Neuronal stem cell (in vitro differentiated cells): ENCODE measurements at regions not wholly inside any gene's neighbourhood (a gene's known extent, or its start where the extent isn't known, plus 50 kb on each side); places are given as distances from the start of the nearest gene placed in this dataset.

Experiments
- DNase-seq: peaks from one replicate; pipeline ENCODE4 v3.0.0-alpha.2; 2013; ENCODE audit warnings: low spot score
- H2AFZ ChIP-seq: one replicate; pipeline ENCODE4 v1.6.1; 2013; ENCODE audit warnings: mild to moderate bottlenecking, low read length, inconsistent platforms
- H2AK5ac ChIP-seq: 2 replicates; pipeline ENCODE4 v1.6.1; 2013; ENCODE audit warnings: low read depth, mild to moderate bottlenecking, inconsistent platforms, low read length, moderate library complexity, mixed read lengths
- H2BK120ac ChIP-seq: 2 replicates; pipeline ENCODE4 v1.6.1; 2013; ENCODE audit warnings: low read depth, mild to moderate bottlenecking, inconsistent platforms, low read length, moderate library complexity, mixed read lengths
- H2BK12ac ChIP-seq: one replicate; pipeline ENCODE4 v1.6.1; 2013; ENCODE audit warnings: low read length, inconsistent platforms
- H2BK15ac ChIP-seq: 2 replicates; pipeline ENCODE4 v1.6.1; 2013; ENCODE audit warnings: mild to moderate bottlenecking, low read length, inconsistent platforms, mixed read lengths
- H2BK5ac ChIP-seq: one replicate; pipeline ENCODE4 v1.6.1; 2013; ENCODE audit warnings: inconsistent platforms, mild to moderate bottlenecking, low read length, moderate library complexity
- H3K14ac ChIP-seq: one replicate; pipeline ENCODE4 v1.6.1; 2013; ENCODE audit warnings: low read length, inconsistent platforms
- H3K18ac ChIP-seq: 2 replicates; pipeline ENCODE4 v1.6.1; 2013; ENCODE audit warnings: low read length, inconsistent platforms
- H3K23ac ChIP-seq: 2 replicates; pipeline ENCODE4 v1.6.1; 2013; ENCODE audit warnings: low read depth, mild to moderate bottlenecking, mixed read lengths, low read length, inconsistent platforms; ENCODE audit not compliant: poor library complexity
- H3K27ac ChIP-seq: replicated peaks from 3 replicates; pipeline ENCODE4 v1.5.1; 2013; ENCODE audit warnings: low read length, inconsistent platforms
- H3K27me3 ChIP-seq, 3 experiments: 2 replicates each; pipeline ENCODE4 v1.6.1; 2013; ENCODE audit warnings: low read length in 3 of 3, mild to moderate bottlenecking in 2 of 3, inconsistent platforms in 1 of 3, low read depth in 1 of 3, mixed read lengths in 1 of 3, moderate library complexity in 1 of 3; ENCODE audit not compliant: control insufficient read depth in 3 of 3, insufficient read depth in 3 of 3
- H3K36me3 ChIP-seq, 2 donors: replicated peaks in 1 of 2; 2 replicates each; pipeline ENCODE4 v1.6.1; 2013; ENCODE audit warnings: low read length in 2 of 2; ENCODE audit not compliant: control insufficient read depth in 2 of 2, insufficient read depth in 2 of 2
- H3K4ac ChIP-seq: 2 replicates; pipeline ENCODE4 v1.6.1; 2013; ENCODE audit warnings: inconsistent platforms, mild to moderate bottlenecking, low read length, moderate library complexity
- H3K4me1 ChIP-seq, 2 donors: 1 replicate in 1 of 2; 2 replicates in 1 of 2; pipeline ENCODE4 v1.6.1; 2013; ENCODE audit warnings: low read length in 2 of 2, low read depth in 1 of 2; ENCODE audit not compliant: control insufficient read depth in 2 of 2, insufficient read depth in 1 of 2
- H3K4me2 ChIP-seq: one replicate; pipeline ENCODE4 v1.6.1; 2013; ENCODE audit warnings: mild to moderate bottlenecking, low read length, inconsistent platforms; ENCODE audit not compliant: insufficient read depth, poor library complexity, severe bottlenecking
- H3K4me3 ChIP-seq, 2 donors: 2 replicates each; pipeline ENCODE4 v1.5.1; 2013; ENCODE audit warnings: low read length in 2 of 2, mild to moderate bottlenecking in 2 of 2, inconsistent platforms in 1 of 2, moderate library complexity in 1 of 2
- H3K79me1 ChIP-seq: one replicate; pipeline ENCODE4 v1.6.1; 2013; ENCODE audit warnings: low read depth, mild to moderate bottlenecking, inconsistent platforms, low read length, moderate library complexity
- H3K9ac ChIP-seq: one replicate; pipeline ENCODE4 v1.6.1; 2013; ENCODE audit warnings: mild to moderate bottlenecking, low read depth, low read length, inconsistent platforms; ENCODE audit not compliant: poor library complexity
- H3K9me3 ChIP-seq, 2 donors: replicated peaks in 1 of 2; 2 replicates each; pipeline versions ENCODE3 to v1.6.1; 2013; ENCODE audit warnings: low read length in 2 of 2, mild to moderate bottlenecking in 2 of 2, inconsistent platforms in 1 of 2, low read depth in 1 of 2, mixed read lengths in 1 of 2, moderate library complexity in 1 of 2; ENCODE audit not compliant: control insufficient read depth in 2 of 2, insufficient read depth in 1 of 2
- H4K8ac ChIP-seq: one replicate; pipeline ENCODE4 v1.6.1; 2013; ENCODE audit warnings: low read depth, mild to moderate bottlenecking, inconsistent platforms, low read length, moderate library complexity
- H4K91ac ChIP-seq: one replicate; pipeline ENCODE4 v1.6.1; 2013; ENCODE audit warnings: low read length, low read depth, mild to moderate bottlenecking, inconsistent platforms; ENCODE audit not compliant: poor library complexity
- WGBS, 2 donors: extraction: QIAGEN DNeasy Blood & Tissue Kit; methylation state at CpG; one replicate each; pipeline ENCODE4 v1.1.7; 2013; ENCODE audit warnings: missing lambda C conversion rate in 2 of 2, mixed read lengths in 1 of 2; ENCODE audit not compliant: insufficient read length in 2 of 2, insufficient replicate concordance in 1 of 2; ENCODE audit errors: extremely low coverage in 2 of 2; 5-methylcytosine and 5-hydroxymethylcytosine counted together

DNA sequence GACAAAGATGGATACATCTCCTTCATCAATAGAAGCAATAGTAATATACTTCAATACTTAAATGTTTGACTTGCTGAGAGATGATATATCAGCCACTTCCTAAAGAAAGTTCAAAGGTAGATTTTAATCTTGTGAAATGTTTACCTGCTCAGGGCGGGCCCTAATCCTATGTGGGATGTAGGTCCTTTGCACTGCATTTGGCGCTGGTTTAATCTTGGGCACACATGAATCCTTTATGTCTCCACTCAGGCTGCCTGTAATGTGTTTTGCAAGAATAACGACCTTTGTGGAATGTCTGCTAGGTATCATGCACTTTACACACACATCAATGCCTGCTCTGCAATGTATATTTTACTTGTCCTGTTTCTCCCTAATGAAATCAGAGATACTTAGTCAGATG, 368.7 kb downstream of the GBA3 start:
- H2AK5ac ChIP-seq = no peak overlapping the region
- H3K79me1 ChIP-seq = no peaks in the 10 kb centered on the region
- no peak overlapping the region for H3K27ac ChIP-seq
- H3K9me3 ChIP-seq = peaks cover 0 to 11% of the 10 kb centered on the region in 2 donors
- no peak overlapping the region for H2BK120ac ChIP-seq
- no peak overlapping the region for H2BK12ac ChIP-seq
- no peak overlapping the region for H3K4ac ChIP-seq
- H3K14ac ChIP-seq = no peak overlapping the region
- no peak overlapping the region for H3K4me3 ChIP-seq
- H2BK5ac ChIP-seq = no peak overlapping the region
- peaks cover 6 to 8% of the 10 kb centered on the region in 2 donors for H3K4me1 ChIP-seq
- H4K8ac ChIP-seq = no peak overlapping the region
- no peak for DNase-seq
- WGBS, 2 donors = no CpG with 5 or more reads among the region's 3 CpGs
- H3K9ac ChIP-seq = no peak overlapping the region
- no peak overlapping the region for H2BK15ac ChIP-seq
- H3K18ac ChIP-seq = no peak overlapping the region
- no peak overlapping the region for H3K4me2 ChIP-seq
- H3K27me3 ChIP-seq = no peaks in the 10 kb centered on the region
- H2AFZ ChIP-seq = no peak overlapping the region
- H3K23ac ChIP-seq = no peak overlapping the region
- no peak overlapping the region for H4K91ac ChIP-seq
- H3K36me3 ChIP-seq = no peaks in the 10 kb centered on the region

DNA sequence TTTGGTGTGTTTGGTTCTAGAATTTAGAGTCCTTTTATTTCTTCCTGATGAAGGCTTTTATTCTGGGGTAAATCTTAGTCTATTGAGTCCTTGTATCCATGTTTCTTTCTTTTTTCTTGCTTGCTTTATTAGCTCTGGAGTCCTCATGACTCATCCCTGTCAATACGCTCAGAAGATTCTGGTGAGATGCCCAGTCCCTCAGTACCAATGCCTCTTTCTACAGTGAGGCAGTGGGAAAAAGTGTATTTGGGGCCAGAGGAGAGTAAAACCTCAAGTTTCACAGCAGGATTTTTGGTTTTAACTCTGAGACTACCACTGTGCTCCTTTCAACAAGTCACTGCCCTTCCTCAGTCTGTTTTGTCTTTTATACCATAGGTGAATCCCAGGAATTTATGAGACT, 368.0 kb downstream of the GBA3 start:
- no peak overlapping the region for H3K27ac ChIP-seq
- H3K9me3 ChIP-seq = peaks cover 0 to 11% of the 10 kb centered on the region in 2 donors
- no peak overlapping the region for H3K4ac ChIP-seq
- H3K23ac ChIP-seq = no peak overlapping the region
- H4K8ac ChIP-seq = no peak overlapping the region
- H2BK15ac ChIP-seq = no peak overlapping the region
- no peak overlapping the region for H2BK12ac ChIP-seq
- no peak overlapping the region for H2BK5ac ChIP-seq
- no peak overlapping the region for H3K14ac ChIP-seq
- no peaks in the 10 kb centered on the region for H3K36me3 ChIP-seq
- no peak for DNase-seq
- no peaks in the 10 kb centered on the region for H3K27me3 ChIP-seq
- H3K4me2 ChIP-seq = no peak overlapping the region
- no peak overlapping the region for H2AK5ac ChIP-seq
- no CpG with 5 or more reads among the region's 1 CpG for WGBS, 2 donors
- no peak overlapping the region for H4K91ac ChIP-seq
- H2AFZ ChIP-seq = no peak overlapping the region
- no peak overlapping the region for H3K18ac ChIP-seq
- no peak overlapping the region for H2BK120ac ChIP-seq
- peaks cover 6 to 8% of the 10 kb centered on the region in 2 donors for H3K4me1 ChIP-seq
- no peaks in the 10 kb centered on the region for H3K79me1 ChIP-seq
- no peak overlapping the region for H3K4me3 ChIP-seq
- H3K9ac ChIP-seq = no peak overlapping the region

GRCh38 chr4:23058165-23058776, 365.5 kb downstream of the GBA3 start:
- Histone ChIP-seq H3K27me3 (no peaks in the 10 kb centered on the region), H2BK5ac (no peak overlapping the region), H3K14ac (no peak overlapping the region), H2AFZ (no peak overlapping the region), H4K91ac (no peak overlapping the region), H4K8ac (no peak overlapping the region), H2AK5ac (no peak overlapping the region), H3K4me3 (no peak overlapping the region), H2BK12ac (no peak overlapping the region), H3K36me3 (no peaks in the 10 kb centered on the region), H3K18ac (no peak overlapping the region), H3K79me1 (no peaks in the 10 kb centered on the region), H3K9me3 (peaks cover 0 to 11% of the 10 kb centered on the region in 2 donors), H3K9ac (no peak overlapping the region), H3K27ac (no peak overlapping the region), H2BK120ac (no peak overlapping the region), H2BK15ac (no peak overlapping the region), H3K4me2 (no peak overlapping the region), H3K23ac (no peak overlapping the region), H3K4me1 (peaks cover 6 to 8% of the 10 kb centered on the region in 2 donors), H3K4ac (no peak overlapping the region)
- DNase-seq = no peak

DNA sequence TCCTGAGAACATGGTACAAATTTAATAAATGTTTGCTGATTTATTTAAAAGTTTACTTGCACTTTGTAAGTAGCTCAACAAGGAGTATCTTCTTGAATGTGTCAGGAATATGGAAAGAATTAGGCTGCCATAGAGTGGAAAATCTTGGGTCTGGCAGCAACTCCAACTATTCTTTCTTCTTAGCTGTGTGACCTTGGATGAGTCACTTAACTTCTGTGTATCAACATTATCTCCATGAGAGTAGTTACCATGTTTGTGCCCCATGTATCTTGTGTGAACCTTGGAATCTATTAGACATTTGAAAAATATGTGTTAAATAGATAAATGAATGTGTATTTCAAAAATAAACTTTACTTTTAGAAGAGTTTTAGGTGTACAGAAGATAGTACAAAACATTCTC, 348.8 kb downstream of the GBA3 start:
- Histone ChIP-seq H3K4me2 (no peak overlapping the region), H4K91ac (no peak overlapping the region), H3K27me3 (no peaks in the 10 kb centered on the region), H2BK12ac (no peak overlapping the region), H3K23ac (no peak overlapping the region), H2BK5ac (no peak overlapping the region), H3K18ac (no peak overlapping the region), H2BK15ac (no peak overlapping the region), H3K14ac (no peak overlapping the region), H3K9ac (no peak overlapping the region), H3K4ac (no peak overlapping the region), H3K9me3 (no peaks in the 10 kb centered on the region), H3K4me1 (peaks cover 0 to 2% of the 10 kb centered on the region in 2 donors), H3K27ac (no peak overlapping the region), H3K4me3 (no peak overlapping the region), H4K8ac (no peak overlapping the region), H2AK5ac (no peak overlapping the region), H3K36me3 (no peaks in the 10 kb centered on the region), H2BK120ac (no peak overlapping the region), H3K79me1 (no peaks in the 10 kb centered on the region), H2AFZ (no peak overlapping the region)
- DNase-seq = no peak
